Retinal pigment epithelial cell (primary cell): ENCODE measurements at regions not wholly inside any gene's neighbourhood (a gene's known extent, or its start where the extent isn't known, plus 50 kb on each side); places are given as distances from the start of the nearest gene placed in this dataset.

ENCODE experiments used
- DNase-seq: peaks from one replicate; pipeline ENCODE4 v3.0.0-alpha.2; 2010; ENCODE audit warnings: low read depth
- H3K4me3 ChIP-seq: 2 replicates; pipeline ENCODE4 v1.5.1; 2011; ENCODE audit warnings: mild to moderate bottlenecking, low read length, control low read depth, moderate library complexity
- TF ChIP-seq, protein P1 (sequence below): conservative IDR thresholded peaks from 2 replicates; pipeline ENCODE4 v1.5.1; 2011; ENCODE audit warnings: low read depth, low read length, control low read depth, inconsistent platforms

DNA sequence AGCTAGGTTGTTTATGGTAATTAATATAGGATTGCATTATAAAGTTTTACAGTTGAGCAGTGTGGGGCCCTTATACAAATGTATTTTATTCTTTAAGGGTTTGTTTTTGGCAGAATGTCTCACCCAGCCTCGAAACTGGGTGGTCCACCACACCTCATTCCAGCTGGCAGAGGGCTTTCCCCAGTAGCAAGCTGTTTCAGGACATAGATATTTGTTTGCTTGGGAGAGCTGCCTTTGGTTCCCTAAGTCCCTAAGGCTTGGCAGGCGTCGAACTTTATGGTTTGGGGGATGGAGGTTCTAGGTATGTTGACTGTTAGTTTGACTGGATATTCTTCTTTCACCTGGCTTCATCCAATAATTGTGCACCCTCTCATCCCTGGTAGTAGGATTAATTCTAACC is 205.9 kb downstream of the KCNS3 start:
- DNase-seq, result no peak
- no peak overlapping the region for H3K4me3 ChIP-seq
- TF ChIP-seq, protein P1, sequence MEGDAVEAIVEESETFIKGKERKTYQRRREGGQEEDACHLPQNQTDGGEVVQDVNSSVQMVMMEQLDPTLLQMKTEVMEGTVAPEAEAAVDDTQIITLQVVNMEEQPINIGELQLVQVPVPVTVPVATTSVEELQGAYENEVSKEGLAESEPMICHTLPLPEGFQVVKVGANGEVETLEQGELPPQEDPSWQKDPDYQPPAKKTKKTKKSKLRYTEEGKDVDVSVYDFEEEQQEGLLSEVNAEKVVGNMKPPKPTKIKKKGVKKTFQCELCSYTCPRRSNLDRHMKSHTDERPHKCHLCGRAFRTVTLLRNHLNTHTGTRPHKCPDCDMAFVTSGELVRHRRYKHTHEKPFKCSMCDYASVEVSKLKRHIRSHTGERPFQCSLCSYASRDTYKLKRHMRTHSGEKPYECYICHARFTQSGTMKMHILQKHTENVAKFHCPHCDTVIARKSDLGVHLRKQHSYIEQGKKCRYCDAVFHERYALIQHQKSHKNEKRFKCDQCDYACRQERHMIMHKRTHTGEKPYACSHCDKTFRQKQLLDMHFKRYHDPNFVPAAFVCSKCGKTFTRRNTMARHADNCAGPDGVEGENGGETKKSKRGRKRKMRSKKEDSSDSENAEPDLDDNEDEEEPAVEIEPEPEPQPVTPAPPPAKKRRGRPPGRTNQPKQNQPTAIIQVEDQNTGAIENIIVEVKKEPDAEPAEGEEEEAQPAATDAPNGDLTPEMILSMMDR, result no peak

DNA sequence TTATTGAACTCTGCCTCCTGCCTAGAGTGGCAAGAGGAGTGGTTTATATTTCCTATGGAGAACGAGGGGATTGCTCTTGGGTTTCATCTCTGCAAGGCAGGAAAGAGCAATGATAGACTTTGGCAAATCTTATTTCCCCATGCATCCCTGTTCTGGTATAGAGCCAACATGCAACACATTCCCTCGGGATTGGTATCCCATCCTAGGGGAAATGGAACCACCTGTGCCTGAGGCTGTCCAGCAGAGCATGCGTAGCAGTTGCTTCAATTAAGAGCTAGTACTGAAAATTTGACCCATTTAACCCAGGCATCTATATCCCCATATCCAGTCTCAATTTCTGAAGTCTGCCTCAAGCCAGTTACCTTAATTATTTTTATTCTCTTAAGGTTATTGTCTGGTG is 205.3 kb downstream of the KCNS3 start:
- TF ChIP-seq, protein P1, result no peak
- H3K4me3 ChIP-seq, result no peak overlapping the region
- no peak for DNase-seq

DNA sequence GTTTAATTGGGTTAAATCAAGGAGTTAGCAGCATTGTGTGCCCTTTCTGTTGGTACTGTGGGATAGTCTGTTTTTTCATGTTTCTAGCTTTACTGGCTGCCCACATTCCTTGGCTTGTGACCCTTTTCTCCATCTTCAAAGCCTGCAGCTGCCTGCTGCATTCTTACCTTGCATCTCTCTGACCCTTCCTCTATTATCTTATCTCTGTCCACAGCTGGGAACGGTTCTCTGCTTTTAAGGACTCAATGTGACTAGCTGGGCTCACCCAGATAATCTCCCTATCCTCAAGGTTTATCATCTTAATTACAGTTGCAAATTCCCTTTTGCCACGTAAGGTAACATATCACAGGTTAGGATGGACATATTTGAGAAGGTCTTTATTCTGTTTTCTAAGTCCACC is 199.7 kb downstream of the KCNS3 start:
- TF ChIP-seq, protein P1, result no peak
- DNase-seq, result no peak

DNA sequence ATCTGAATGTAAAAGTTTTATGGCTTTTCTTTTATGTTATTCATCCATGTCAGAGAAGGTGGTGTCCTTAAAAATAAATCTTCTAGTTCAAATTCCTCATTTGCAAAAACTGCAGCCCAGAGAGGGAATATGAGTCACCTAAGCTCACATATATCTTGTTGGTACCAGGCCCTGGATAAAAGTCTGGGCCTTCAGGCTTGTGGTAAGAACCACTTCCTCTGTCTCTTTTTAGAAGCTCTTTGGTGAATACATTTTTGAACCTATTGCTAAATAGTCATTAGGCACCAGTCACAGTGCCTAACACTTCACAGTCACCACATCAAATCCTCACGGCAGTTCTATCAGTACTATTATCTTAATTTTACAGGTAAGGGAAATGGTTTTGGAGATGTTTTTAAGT is 199.2 kb downstream of the KCNS3 start:
- H3K4me3 ChIP-seq, result no peak overlapping the region
- DNase-seq, result peak; percentile 86
- TF ChIP-seq, protein P1, result no peak

More for the DNA sequence above, 199.7 kb downstream of the KCNS3 start:
- H3K4me3 ChIP-seq, result no peak overlapping the region

DNA sequence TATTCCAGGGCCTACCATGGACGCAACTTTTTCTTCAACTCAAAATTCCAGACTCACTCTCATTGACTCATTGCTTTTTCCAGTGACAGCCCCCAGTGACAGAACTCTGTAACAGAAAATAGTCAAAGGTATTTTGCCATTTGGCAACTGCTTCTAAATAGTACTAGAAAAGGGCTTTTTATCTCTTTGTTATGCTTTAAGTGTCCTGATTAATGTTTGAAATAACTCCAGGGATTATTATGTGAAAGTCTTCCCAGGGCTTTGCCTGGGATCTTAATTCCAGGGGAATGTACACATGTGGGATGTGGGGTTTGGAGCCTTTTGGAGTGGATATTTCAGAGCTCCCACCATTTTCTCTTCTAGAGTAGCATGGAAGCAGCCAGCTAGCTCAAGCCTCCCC is 198.8 kb downstream of the KCNS3 start:
- no peak overlapping the region for H3K4me3 ChIP-seq
- TF ChIP-seq, protein P1, result no peak
- DNase-seq, result peak; percentile 46

DNA sequence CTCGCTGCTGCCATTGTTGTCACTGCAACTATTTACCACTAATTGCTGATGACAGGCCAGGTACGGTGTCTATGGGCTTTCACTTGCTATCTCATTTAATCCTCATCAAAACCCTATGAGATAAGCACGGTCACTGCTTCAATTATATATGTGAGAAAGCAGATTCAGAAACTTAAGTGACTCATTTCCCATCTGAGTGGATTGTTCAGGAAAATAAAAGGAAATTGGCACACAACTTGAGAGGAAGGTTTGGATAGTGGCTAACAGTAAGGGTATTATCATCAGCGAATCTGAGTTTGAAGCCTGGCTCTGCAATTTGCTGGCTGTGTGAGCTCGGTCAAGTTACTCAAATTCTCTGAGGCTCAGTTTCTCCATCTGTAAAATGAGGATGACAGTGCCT is 196.0 kb downstream of the KCNS3 start:
- DNase-seq, result no peak
- H3K4me3 ChIP-seq, result no peak overlapping the region
- TF ChIP-seq, protein P1, result no peak

DNA sequence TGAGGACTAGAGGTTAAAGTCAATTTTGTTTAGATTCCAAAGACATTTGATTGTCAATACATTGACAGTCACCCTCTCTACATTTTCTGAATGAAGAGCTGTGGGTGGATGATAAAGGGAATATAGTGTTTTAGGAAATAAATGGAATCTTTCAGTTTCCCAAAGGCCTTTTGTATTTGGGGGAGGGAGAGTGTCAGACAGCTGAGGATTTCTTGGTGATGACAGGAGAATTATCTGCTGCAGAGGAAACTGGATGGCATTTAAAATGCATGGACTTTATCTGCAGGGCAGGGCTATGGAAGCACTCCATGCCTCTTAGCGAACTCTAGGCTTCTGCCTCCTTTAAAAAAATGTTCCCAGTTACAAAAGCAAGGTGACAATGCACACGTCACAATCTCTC is 195.1 kb downstream of the KCNS3 start:
- H3K4me3 ChIP-seq, result no peak overlapping the region
- TF ChIP-seq, protein P1, result no peak
- no peak for DNase-seq
